IMR-90 (cell line): ENCODE measurements at regions not wholly inside any gene's neighbourhood (a gene's known extent, or its start where the extent isn't known, plus 50 kb on each side); places are given as distances from the start of the nearest gene placed in this dataset.

ENCODE experiments used
- ATAC-seq: fragments of 200-7000 bp; cut with Tn5 transposase; 2 replicates; pipeline ENCODE4 v1.9.1; 2020; ENCODE audit warnings: low read depth, mild to moderate bottlenecking, moderate library complexity
- BruUV-seq: library from RNA; stranded (reverse); fragments of 400-500 nt; replicated peaks from 2 replicates; lab custom pipeline; 2021; lab: Mats Ljungman, UMichigan
- CTCF ChIA-PET: fragments of 300-600 bp; formaldehyde crosslinking; extraction: SDS; loops from one replicate; lab custom pipeline; 2021; ENCODE audit warnings: antibody characterized with exemption; lab: Yijun Ruan, JAX
- POLR2A ChIA-PET: fragments of 300-600 bp; sonication (Branson Sonifier 250); formaldehyde crosslinking; loops from one replicate; lab custom pipeline; 2022; ENCODE audit warnings: antibody characterized with exemption; ENCODE audit not compliant: unreplicated experiment; lab: Charles Lee
- DNase-seq: peaks from one replicate; pipeline ENCODE4 v3.0.0; 2013
- H2AFZ ChIP-seq: replicated peaks from 2 replicates; pipeline ENCODE3; 2013; ENCODE audit warnings: low read length, mild to moderate bottlenecking; ENCODE audit not compliant: poor library complexity
- H2AK5ac ChIP-seq: 2 replicates; pipeline ENCODE4 v1.6.1; 2013; ENCODE audit warnings: low read depth, low read length, inconsistent platforms
- H2AK9ac ChIP-seq: replicated peaks from 2 replicates; pipeline ENCODE3; 2013; ENCODE audit warnings: mild to moderate bottlenecking, low read depth, low read length, moderate library complexity; ENCODE audit not compliant: poor library complexity
- H2BK120ac ChIP-seq: 2 replicates; pipeline ENCODE4 v1.6.1; 2013; ENCODE audit warnings: low read depth, low read length, inconsistent platforms
- H2BK15ac ChIP-seq: 3 replicates; pipeline ENCODE4 v1.6.1; 2013; ENCODE audit warnings: low read depth, low read length, inconsistent platforms
- H2BK20ac ChIP-seq: 2 replicates; pipeline ENCODE4 v1.6.1; 2013; ENCODE audit warnings: low read depth, mild to moderate bottlenecking, inconsistent platforms, low read length, moderate library complexity
- H2BK5ac ChIP-seq: 2 replicates; pipeline ENCODE4 v1.6.1; 2013; ENCODE audit warnings: mild to moderate bottlenecking, low read depth, low read length, inconsistent platforms; ENCODE audit not compliant: poor library complexity, severe bottlenecking
- H3K14ac ChIP-seq: replicated peaks from 2 replicates; pipeline ENCODE4 v1.6.1; 2013; ENCODE audit warnings: low read depth, low read length, inconsistent platforms
- H3K18ac ChIP-seq: 2 replicates; pipeline ENCODE4 v1.6.1; 2013; ENCODE audit warnings: low read depth, low read length, control low read depth
- H3K23ac ChIP-seq: 2 replicates; pipeline ENCODE4 v1.6.1; 2013; ENCODE audit warnings: low read depth, low read length, inconsistent platforms
- H3K27ac ChIP-seq: 2 replicates; pipeline ENCODE4 v1.5.1; 2013; ENCODE audit warnings: mild to moderate bottlenecking, control low read depth, low read length; ENCODE audit not compliant: insufficient read depth
- H3K27me3 ChIP-seq: 2 replicates; pipeline ENCODE4 v1.6.1; 2013; ENCODE audit warnings: low read length; ENCODE audit not compliant: control insufficient read depth, insufficient read depth
- H3K36me3 ChIP-seq: 2 replicates; pipeline ENCODE4 v1.6.1; 2013; ENCODE audit warnings: low read length, mixed read lengths; ENCODE audit not compliant: control insufficient read depth, insufficient read depth
- H3K4ac ChIP-seq: 2 replicates; pipeline ENCODE4 v1.6.1; 2013; ENCODE audit warnings: low read depth, low read length, inconsistent platforms
- H3K4me1 ChIP-seq: 2 replicates; pipeline ENCODE4 v1.6.1; 2013; ENCODE audit warnings: low read length, mixed read lengths; ENCODE audit not compliant: control insufficient read depth, insufficient read depth
- H3K4me2 ChIP-seq: 2 replicates; pipeline ENCODE4 v1.6.1; 2013; ENCODE audit warnings: low read depth, mild to moderate bottlenecking, control low read depth, low read length, moderate library complexity
- H3K4me3 ChIP-seq: 2 replicates; pipeline ENCODE4 v1.5.1; 2013; ENCODE audit warnings: low read depth, mild to moderate bottlenecking, control low read depth, low read length, moderate library complexity; ENCODE audit not compliant: insufficient read depth
- H3K56ac ChIP-seq: 2 replicates; pipeline ENCODE4 v1.6.1; 2013; ENCODE audit warnings: low read length, inconsistent platforms; ENCODE audit not compliant: insufficient read depth; ENCODE audit errors: extremely low read depth
- H3K79me1 ChIP-seq, 2 experiments: 2 replicates each; pipeline ENCODE4 v1.6.1; 2013; ENCODE audit warnings: low read length in 2 of 2, inconsistent platforms in 1 of 2, low read depth in 1 of 2
- H3K9ac ChIP-seq: 2 replicates; pipeline ENCODE4 v1.6.1; 2013; ENCODE audit warnings: low read depth, low read length, control low read depth
- H3K9me1 ChIP-seq: 2 replicates; pipeline ENCODE4 v1.6.1; 2013; ENCODE audit warnings: low read length, inconsistent platforms; ENCODE audit not compliant: insufficient read depth
- H3K9me3 ChIP-seq: 2 replicates; pipeline ENCODE4 v1.6.1; 2013; ENCODE audit warnings: low read length; ENCODE audit not compliant: control insufficient read depth, insufficient read depth
- H4K20me1 ChIP-seq: 2 replicates; pipeline ENCODE4 v1.6.1; 2013; ENCODE audit warnings: low read length, inconsistent platforms; ENCODE audit not compliant: insufficient read depth
- H4K5ac ChIP-seq: 2 replicates; pipeline ENCODE4 v1.6.1; 2013; ENCODE audit warnings: mild to moderate bottlenecking, low read depth, low read length, control low read depth
- H4K8ac ChIP-seq, 2 experiments: 2 replicates each; pipeline ENCODE4 v1.6.1; 2013; ENCODE audit warnings: low read depth in 2 of 2, low read length in 2 of 2, control low read depth in 1 of 2, inconsistent platforms in 1 of 2
- H4K91ac ChIP-seq: 2 replicates; pipeline ENCODE4 v1.6.1; 2013; ENCODE audit warnings: low read depth, low read length, inconsistent platforms; ENCODE audit not compliant: insufficient read depth
- BHLHE40 ChIP-seq: fragments of 150-350 bp; IDR thresholded peaks from 2 replicates; pipeline ENCODE4 v1.6.1; 2016; ENCODE audit warnings: mild to moderate bottlenecking, low read depth, low read length
- CEBPB ChIP-seq: IDR thresholded peaks from 2 replicates; pipeline ENCODE4 v1.6.1; 2012; ENCODE audit warnings: low read depth, low read length, improper control_type of control experiment
- CHD1 ChIP-seq: IDR thresholded peaks from 2 replicates; pipeline ENCODE4 v1.6.1; 2012; ENCODE audit warnings: low read depth, low read length, improper control_type of control experiment
- CTCF ChIP-seq: conservative IDR thresholded peaks from 2 replicates; pipeline ENCODE4 v1.5.1; 2012; ENCODE audit warnings: mild to moderate bottlenecking, low read depth, low read length, improper control_type of control experiment
- ELK1 ChIP-seq: fragments of 150-350 bp; IDR thresholded peaks from 2 replicates; pipeline ENCODE4 v1.6.1; 2016; ENCODE audit warnings: low read depth, mild to moderate bottlenecking, low read length, moderate library complexity, borderline replicate concordance
- FOS ChIP-seq: fragments of 150-350 bp; IDR thresholded peaks from 2 replicates; pipeline ENCODE4 v1.6.1; 2016; ENCODE audit warnings: low read depth, low read length
- MAFK ChIP-seq: IDR thresholded peaks from 2 replicates; pipeline ENCODE4 v1.6.1; 2012; ENCODE audit warnings: low read depth, low read length, improper control_type of control experiment
- MAZ ChIP-seq: IDR thresholded peaks from 2 replicates; pipeline ENCODE4 v1.6.1; 2012; ENCODE audit warnings: low read depth, mild to moderate bottlenecking, low read length, improper control_type of control experiment, moderate library complexity, borderline replicate concordance
- MXI1 ChIP-seq: IDR thresholded peaks from 2 replicates; pipeline ENCODE4 v1.6.1; 2012; ENCODE audit warnings: low read depth, mild to moderate bottlenecking, low read length, moderate library complexity, borderline replicate concordance
- NFE2L2 ChIP-seq: fragments of 150-350 bp; IDR thresholded peaks from 2 replicates; pipeline ENCODE4 v1.6.1; 2016; ENCODE audit warnings: low read depth, mild to moderate bottlenecking, low read length
- POLR2A ChIP-seq: IDR thresholded peaks from 2 replicates; pipeline ENCODE4 v1.6.1; 2012; ENCODE audit warnings: mild to moderate bottlenecking, low read depth, low read length
- RAD21 ChIP-seq: IDR thresholded peaks from 2 replicates; pipeline ENCODE4 v1.6.1; 2012; ENCODE audit warnings: low read length, improper control_type of control experiment
- RCOR1 ChIP-seq: IDR thresholded peaks from 2 replicates; pipeline ENCODE4 v1.6.1; 2012; ENCODE audit warnings: mild to moderate bottlenecking, low read length, improper control_type of control experiment; ENCODE audit not compliant: insufficient replicate concordance
- RFX5 ChIP-seq: IDR thresholded peaks from 2 replicates; pipeline ENCODE4 v1.8.0; 2012; ENCODE audit warnings: low read depth, mild to moderate bottlenecking, low read length, moderate library complexity
- SMC3 ChIP-seq: fragments of 150-350 bp; IDR thresholded peaks from 2 replicates; pipeline ENCODE4 v1.6.1; 2016; ENCODE audit warnings: low read depth, mild to moderate bottlenecking, antibody characterized with exemption, low read length, moderate library complexity
- USF2 ChIP-seq: fragments of 150-350 bp; IDR thresholded peaks from 2 replicates; pipeline ENCODE4 v1.6.1; 2017; ENCODE audit warnings: mild to moderate bottlenecking, antibody characterized with exemption, low read length, low read depth
- WGBS, 2 experiments: methylation state at CpG; one replicate each; pipeline versions ENCODE4 v1.1.5 to v1.1.7; 2013; ENCODE audit warnings: missing lambda C conversion rate in 2 of 2; ENCODE audit not compliant: insufficient read length in 1 of 2; ENCODE audit errors: extremely low coverage in 2 of 2; 5-methylcytosine and 5-hydroxymethylcytosine counted together
- dilution Hi-C: fragments of 300-500 bp; cut with HindIII; formaldehyde crosslinking; loops from one replicate; pipeline ENCODE4 v1.14.3; 2018; ENCODE audit warnings: low sequenced_read_pairs; ENCODE audit not compliant: unreplicated experiment
- in situ Hi-C: fragments of 300-500 bp; cut with MboI; formaldehyde crosslinking; loops from 3 replicates; pipeline ENCODE4 v1.14.3; 2019; ENCODE audit warnings: low sequenced_read_pairs, inconsistent platforms, mixed read lengths
- intact Hi-C: fragments of 100-400 bp; cut with micrococcal nuclease; formaldehyde crosslinking; loops from 2 replicates; pipeline ENCODE4 v1.10.0; 2022

- Histone ChIP-seq H4K5ac (no peak overlapping the region), H2AFZ (no peak overlapping the region), H2BK5ac (no peak overlapping the region), H2AK9ac (no peak overlapping the region), H3K4me2 (no peak overlapping the region), H3K9me3 (peaks cover 9% of the 10 kb centered on the region; the same call in 1 of the 2 replicates), H2BK15ac (no peak overlapping the region), H3K56ac (no peak overlapping the region), H3K14ac (no peak overlapping the region), H2AK5ac (no peak overlapping the region), H3K9me1 (no peaks in the 10 kb centered on the region), H4K20me1 (no peaks in the 10 kb centered on the region), H3K23ac (no peak overlapping the region), H3K4me3 (no peak overlapping the region), H3K27ac (no peak overlapping the region), H3K4me1 (no peaks in the 10 kb centered on the region), H4K91ac (no peak overlapping the region), H3K18ac (no peak overlapping the region), H3K36me3 (no peaks in the 10 kb centered on the region), H2BK120ac (no peak overlapping the region), H3K79me1 (no peaks in the 10 kb centered on the region), H2BK20ac (no peak overlapping the region), H4K8ac (no peak overlapping the region), H3K9ac (no peak overlapping the region), H3K4ac (no peak overlapping the region), H3K27me3 (no peaks in the 10 kb centered on the region)
- WGBS, 2 experiments = 40% methylated on average over 1 of the region's 2 CpGs; no CpG with 5 or more reads in 1 of the 2 experiments
- in situ Hi-C loops (no loop called here), intact Hi-C loops (no loop called here), dilution Hi-C loops (no loop called here)
- no TSS peak for BruUV-seq
- CTCF ChIA-PET = no interaction called here
- ATAC-seq = no peak
- DNase-seq = no peak
- POLR2A ChIA-PET = no interaction called here
- TF ChIP-seq CEBPB (no peak), SMC3 (no peak), ELK1 (no peak), MXI1 (no peak), RFX5 (no peak), BHLHE40 (no peak), USF2 (no peak), POLR2A (no peak), MAZ (no peak), FOS (no peak), MAFK (no peak), RCOR1 (no peak), CHD1 (no peak), RAD21 (no peak), NFE2L2 (no peak), CTCF (no peak)
These were observed 208.4 kb upstream of the HTR1E start for GRCh38 chr6:86728976-86729375.
